Testis (tissue), 2 donors: ENCODE measurements at regions not wholly inside any gene's neighbourhood (a gene's known extent, or its start where the extent isn't known, plus 50 kb on each side); places are given as distances from the start of the nearest gene placed in this dataset.
"Not testable (repeated sequence)": the region's sequence is repeated elsewhere in the genome, so short reads cannot be mapped to it uniquely, and the experiment has no call there.

Source experiments
- POLR2A ChIP-seq: fragments of 450-650 bp; IDR thresholded peaks from one replicate; pipeline ENCODE4 v1.6.1; 2017; ENCODE audit warnings: antibody characterized with exemption, mild to moderate bottlenecking, moderate library complexity
- TF ChIP-seq, protein P1 (sequence below), 3 experiments: fragments of 450-650 bp in 2 of 3; fragments of 200-600 bp in 1 of 3; sonication (generic) in 1 of 3; IDR thresholded peaks; one replicate each; pipeline ENCODE4 v1.5.1; 2016 to 2019; ENCODE audit warnings: antibody characterized with exemption in 3 of 3, mild to moderate bottlenecking in 2 of 3, moderate library complexity in 1 of 3

DNA sequence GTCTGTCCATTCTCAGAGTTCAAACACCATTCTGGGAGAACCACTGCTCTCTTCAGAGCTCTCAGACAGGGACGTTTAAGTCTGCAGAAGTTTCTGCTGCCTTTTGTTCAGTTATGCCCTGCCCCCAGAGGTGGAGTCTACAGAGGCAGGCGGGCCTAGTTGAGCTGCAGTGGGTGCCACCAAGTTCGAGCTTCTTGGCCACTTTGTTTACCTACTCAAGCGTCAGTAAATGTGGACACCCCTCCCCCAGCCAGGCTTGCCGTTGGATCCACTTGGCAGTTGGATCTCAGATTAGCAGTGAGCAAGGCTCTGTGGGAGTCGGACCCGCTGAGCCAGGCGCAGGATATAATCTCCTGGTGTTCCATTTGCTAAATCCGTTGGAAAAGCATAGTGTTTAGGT is 601.5 kb downstream of the PKHD1 start:
- TF ChIP-seq, protein P1, sequence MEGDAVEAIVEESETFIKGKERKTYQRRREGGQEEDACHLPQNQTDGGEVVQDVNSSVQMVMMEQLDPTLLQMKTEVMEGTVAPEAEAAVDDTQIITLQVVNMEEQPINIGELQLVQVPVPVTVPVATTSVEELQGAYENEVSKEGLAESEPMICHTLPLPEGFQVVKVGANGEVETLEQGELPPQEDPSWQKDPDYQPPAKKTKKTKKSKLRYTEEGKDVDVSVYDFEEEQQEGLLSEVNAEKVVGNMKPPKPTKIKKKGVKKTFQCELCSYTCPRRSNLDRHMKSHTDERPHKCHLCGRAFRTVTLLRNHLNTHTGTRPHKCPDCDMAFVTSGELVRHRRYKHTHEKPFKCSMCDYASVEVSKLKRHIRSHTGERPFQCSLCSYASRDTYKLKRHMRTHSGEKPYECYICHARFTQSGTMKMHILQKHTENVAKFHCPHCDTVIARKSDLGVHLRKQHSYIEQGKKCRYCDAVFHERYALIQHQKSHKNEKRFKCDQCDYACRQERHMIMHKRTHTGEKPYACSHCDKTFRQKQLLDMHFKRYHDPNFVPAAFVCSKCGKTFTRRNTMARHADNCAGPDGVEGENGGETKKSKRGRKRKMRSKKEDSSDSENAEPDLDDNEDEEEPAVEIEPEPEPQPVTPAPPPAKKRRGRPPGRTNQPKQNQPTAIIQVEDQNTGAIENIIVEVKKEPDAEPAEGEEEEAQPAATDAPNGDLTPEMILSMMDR (IDR thresholded peaks at IDR 0.05), result not testable (repeated sequence)
- TF ChIP-seq POLR2A, result not testable (repeated sequence)
